ENCODE measurements at regions not wholly inside any gene's neighbourhood (a gene's known extent, or its start where the extent isn't known, plus 50 kb on each side); places are given as distances from the start of the nearest gene placed in this dataset.

GRCh38 chr4:162732876-162733275 lies 433.8 kb downstream of the NAF1 start:
- no peak for DNase-seq (ENCODE audit: low spot score)

GRCh38 chr4:162727766-162728165 lies 438.9 kb downstream of the NAF1 start:
- DNase-seq (ENCODE audit: low spot score), result no peak

GRCh38 chr4:162727232-162727631 lies 439.5 kb downstream of the NAF1 start:
- DNase-seq (ENCODE audit: low spot score), result no peak

GRCh38 chr4:162715401-162715800 lies 451.3 kb downstream of the NAF1 start:
- no peak for DNase-seq (ENCODE audit: low spot score)

GRCh38 chr4:162707962-162708361 lies 458.7 kb downstream of the NAF1 start:
- no peak for DNase-seq (ENCODE audit: low spot score)

- no peak for DNase-seq (ENCODE audit: low spot score)
Observed at GRCh38 chr4:162706632-162707031, 460.1 kb downstream of the NAF1 start.

- DNase-seq (ENCODE audit: low spot score), result no peak
Observed at GRCh38 chr4:162706051-162706450, 460.6 kb downstream of the NAF1 start.

- no peak for DNase-seq (ENCODE audit: low spot score)
Observed at GRCh38 chr4:162705130-162705803, 461.4 kb downstream of the NAF1 start.

GRCh38 chr4:162700815-162701361 lies 465.8 kb downstream of the NAF1 start:
- DNase-seq (ENCODE audit: low spot score), result no peak

- DNase-seq (ENCODE audit: low spot score), result no peak
Observed at GRCh38 chr4:162700358-162700757, 466.3 kb downstream of the NAF1 start.

GRCh38 chr4:162699629-162700028 lies 467.1 kb downstream of the NAF1 start:
- DNase-seq (ENCODE audit: low spot score), result no peak

GRCh38 chr4:162685410-162685809 lies 481.3 kb downstream of the NAF1 start:
- DNase-seq (ENCODE audit: low spot score), result no peak

GRCh38 chr4:162684998-162685397 lies 481.7 kb downstream of the NAF1 start:
- DNase-seq (ENCODE audit: low spot score), result no peak

- DNase-seq (ENCODE audit: low spot score), result no peak
Observed at GRCh38 chr4:162684371-162684700, 482.4 kb downstream of the NAF1 start.

- no peak for DNase-seq (ENCODE audit: low spot score)
Observed at GRCh38 chr4:162683659-162684370, 482.9 kb downstream of the NAF1 start.

GRCh38 chr4:162682651-162683050 lies 484.0 kb downstream of the NAF1 start:
- no peak for DNase-seq (ENCODE audit: low spot score)

- DNase-seq (ENCODE audit: low spot score), result no peak
Observed at GRCh38 chr4:162681212-162681611, 485.5 kb downstream of the NAF1 start.

- no peak for DNase-seq (ENCODE audit: low spot score)
Observed at GRCh38 chr4:162675661-162676060, 491.0 kb downstream of the NAF1 start.

- DNase-seq (ENCODE audit: low spot score), result no peak
Observed at GRCh38 chr4:162661913-162662312, 498.1 kb upstream of the FSTL5 start.

- no peak for DNase-seq (ENCODE audit: low spot score)
Observed at GRCh38 chr4:162659716-162660115, 495.9 kb upstream of the FSTL5 start.

GRCh38 chr4:162657966-162658365 lies 494.2 kb upstream of the FSTL5 start:
- DNase-seq (ENCODE audit: low spot score), result no peak

- DNase-seq (ENCODE audit: low spot score), result no peak
Observed at GRCh38 chr4:162650166-162650565, 486.4 kb upstream of the FSTL5 start.

- no peak for DNase-seq (ENCODE audit: low spot score)
Observed at GRCh38 chr4:162645381-162645780, 481.6 kb upstream of the FSTL5 start.

- DNase-seq (ENCODE audit: low spot score), result no peak
Observed at GRCh38 chr4:162644346-162644745, 480.5 kb upstream of the FSTL5 start.
